Activated CD8-positive, alpha-beta memory T cell treated with anti-CD3 and anti-CD28 coated beads, Interleukin-2, amount 10 ng/mL, durations not matched to agents 7 days and 5 days (primary cell): ENCODE measurements at regions not wholly inside any gene's neighbourhood (a gene's known extent, or its start where the extent isn't known, plus 50 kb on each side); places are given as distances from the start of the nearest gene placed in this dataset.

Source experiments
- ATAC-seq: fragments of 150-1000 bp; cut with Tn5 transposase; one replicate; pipeline ENCODE4 v1.10.0; 2021; ENCODE audit warnings: moderate library complexity
- CTCF ChIA-PET: fragments of 350-600 bp; sonication (Branson Sonifier 250); formaldehyde crosslinking; loops from one replicate; lab custom pipeline; 2021; ENCODE audit warnings: antibody characterized with exemption; lab: Charles Lee
- DNase-seq: peaks from one replicate; pipeline ENCODE4 v3.0.0-alpha.2; 2020
- H3K27ac Mint-ChIP-seq: one replicate; pipeline ENCODE4 v1.8.0; 2021; ENCODE audit warnings: mild to moderate bottlenecking, mixed read lengths
- H3K27me3 Mint-ChIP-seq: one replicate; pipeline ENCODE4 v1.8.0; 2021; ENCODE audit warnings: mixed read lengths
- H3K36me3 Mint-ChIP-seq: one replicate; pipeline ENCODE4 v1.8.0; 2021; ENCODE audit warnings: mild to moderate bottlenecking, mixed read lengths
- H3K4me1 Mint-ChIP-seq: one replicate; pipeline ENCODE4 v1.8.0; 2021; ENCODE audit warnings: mixed read lengths
- H3K4me3 Mint-ChIP-seq: one replicate; pipeline ENCODE4 v1.8.0; 2021; ENCODE audit warnings: mild to moderate bottlenecking, moderate library complexity, mixed read lengths
- H3K9me3 Mint-ChIP-seq: one replicate; pipeline ENCODE4 v1.8.0; 2022; ENCODE audit warnings: low read depth, mixed read lengths

DNA sequence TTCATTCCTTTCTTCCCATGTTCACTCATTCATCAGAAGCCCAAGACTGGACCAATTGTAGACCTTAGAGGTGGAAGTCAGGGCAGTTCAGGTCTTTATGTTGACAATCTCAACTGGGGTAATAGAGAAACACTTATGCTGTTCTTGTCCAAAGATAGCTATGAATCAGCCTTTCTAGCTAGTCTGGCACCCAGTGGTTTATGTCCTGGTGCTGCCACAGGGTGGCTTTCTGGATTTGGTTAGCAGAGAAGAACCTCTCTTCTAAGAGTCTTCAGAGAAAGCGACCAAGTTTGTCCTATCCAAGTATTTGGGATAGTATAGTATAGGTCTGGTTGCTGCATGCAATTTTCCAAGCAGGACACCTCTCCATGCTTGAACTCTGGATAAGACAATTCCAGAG lies 83.3 kb downstream of the NOG start:
- CTCF ChIA-PET, result interaction anchor here (1.1 to 4.0 kb wide), 3 partner anchors 17 to 103 kb away, joined by 3 to 15 read pairs (median 6); no protein-coding TSS in a partner anchor
- Mint-ChIP-seq H3K4me3 (no peak overlapping the region), H3K9me3 (no peaks in the 10 kb centered on the region), H3K36me3 (no peaks in the 10 kb centered on the region), H3K27me3 (peaks cover 26% of the 10 kb centered on the region), H3K4me1 (peaks cover 13% of the 10 kb centered on the region), H3K27ac (no peak overlapping the region)
- ATAC-seq (no peak), DNase-seq (no peak)

GRCh38 chr17:56678249-56679114 lies 85.0 kb downstream of the NOG start:
- Mint-ChIP-seq H3K27me3 (peaks cover 17% of the 10 kb centered on the region), H3K4me3 (no peak overlapping the region), H3K9me3 (no peaks in the 10 kb centered on the region), H3K4me1 (peaks cover 15% of the 10 kb centered on the region), H3K36me3 (no peaks in the 10 kb centered on the region), H3K27ac (no peak overlapping the region)
- CTCF ChIA-PET, result interaction anchor here (1.0 to 4.0 kb wide), 2 partner anchors 37 to 96 kb away, joined by 3 to 15 read pairs; no protein-coding TSS in a partner anchor
- no peak for DNase-seq
- ATAC-seq, result no peak

DNA sequence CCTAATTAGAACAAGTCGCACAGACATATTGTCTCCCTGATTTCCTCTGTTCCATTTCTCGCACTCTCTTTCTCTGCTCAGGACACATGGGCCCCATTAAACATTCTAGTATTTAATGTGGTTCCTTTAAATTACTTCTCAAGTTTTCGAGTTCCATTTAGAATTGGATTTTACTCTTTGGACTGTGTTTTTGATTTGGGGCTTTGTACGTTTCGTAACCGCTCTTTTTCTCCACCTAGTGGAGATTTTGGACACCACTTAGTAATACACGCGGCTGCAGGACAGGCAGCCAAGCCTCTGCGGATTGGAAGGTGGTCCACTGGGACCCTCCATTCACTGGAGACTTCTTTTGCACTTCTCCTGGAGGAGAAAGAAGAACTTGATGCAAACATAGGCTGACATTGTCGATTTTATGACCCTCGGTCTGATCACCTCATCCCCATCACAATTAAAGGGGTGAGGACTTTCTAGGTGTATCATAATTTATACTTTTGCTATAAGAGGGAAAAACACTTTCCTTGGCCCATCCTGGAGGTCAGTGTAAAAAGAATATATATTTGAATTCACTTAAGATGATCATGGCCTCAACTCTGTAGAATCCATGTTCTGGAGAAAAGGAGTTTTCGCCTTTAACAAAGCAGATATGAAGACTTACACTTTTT lies 85.7 kb downstream of the NOG start:
- Mint-ChIP-seq H3K27me3 (peaks cover 21% of the 10 kb centered on the region), H3K36me3 (no peaks in the 10 kb centered on the region), H3K27ac (no peak overlapping the region), H3K4me1 (peaks cover 15% of the 10 kb centered on the region), H3K4me3 (no peak overlapping the region), H3K9me3 (no peaks in the 10 kb centered on the region)
- CTCF ChIA-PET, result interaction anchor here (0.9 to 1.0 kb wide), 3 partner anchors 87 to 101 kb away, joined by 3 to 4 read pairs (median 3); partner anchors contain the start of gene NOG
- DNase-seq (no peak), ATAC-seq (peak; percentile 41)

DNA sequence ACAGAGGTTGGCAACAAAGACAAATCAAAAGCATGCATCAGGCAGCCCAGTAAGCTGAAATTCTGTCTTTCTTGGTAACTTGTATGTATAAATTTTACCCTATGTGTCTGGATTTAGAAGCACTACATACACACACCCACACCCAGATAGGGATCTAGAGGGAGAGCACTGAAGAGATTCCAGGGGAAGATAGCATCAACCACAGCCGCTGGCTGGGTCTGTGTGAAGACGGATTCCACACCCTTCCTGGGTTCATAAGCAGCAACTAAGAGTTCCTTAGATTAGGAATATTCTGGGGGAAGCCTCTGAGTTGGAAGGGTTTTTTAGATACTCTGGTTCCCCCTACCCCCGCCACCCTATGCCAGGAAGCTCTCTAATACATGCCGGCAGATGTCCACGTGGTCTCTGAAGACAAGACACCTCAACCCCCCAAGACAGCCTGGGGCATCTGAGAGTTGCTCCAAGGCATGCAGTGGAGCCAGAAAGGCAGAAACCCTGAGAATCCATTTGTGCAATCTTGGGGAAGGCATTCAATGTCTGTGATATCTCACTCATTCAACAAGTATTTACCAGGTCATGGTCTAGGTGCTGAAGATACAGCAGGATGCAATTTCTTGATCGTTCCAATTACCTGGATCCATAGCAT lies 86.4 kb downstream of the NOG start:
- H3K4me1 Mint-ChIP-seq, result peaks cover 15% of the 10 kb centered on the region
- H3K27me3 Mint-ChIP-seq, result peaks cover 22% of the 10 kb centered on the region
- DNase-seq (no peak), ATAC-seq (no peak)
- H3K27ac Mint-ChIP-seq, result no peak overlapping the region
- CTCF ChIA-PET, result interaction anchor here (0.9 to 3.2 kb wide), 3 partner anchors 36 to 100 kb away, joined by 3 to 16 read pairs (median 4); partner anchors contain the start of gene NOG
- H3K4me3 Mint-ChIP-seq, result no peak overlapping the region
- H3K9me3 Mint-ChIP-seq, result no peaks in the 10 kb centered on the region
- H3K36me3 Mint-ChIP-seq, result no peaks in the 10 kb centered on the region

GRCh38 chr17:56680676-56681075 lies 87.2 kb downstream of the NOG start:
- Mint-ChIP-seq H3K27ac (no peak overlapping the region), H3K36me3 (no peaks in the 10 kb centered on the region), H3K4me1 (peaks cover 15% of the 10 kb centered on the region), H3K27me3 (peaks cover 27% of the 10 kb centered on the region), H3K9me3 (no peaks in the 10 kb centered on the region), H3K4me3 (no peak overlapping the region)
- DNase-seq (no peak), ATAC-seq (no peak)
- CTCF ChIA-PET, result interaction anchor here (3.2 kb wide), 1 partner anchor 35 kb away, joined by 16 read pairs; no protein-coding TSS in a partner anchor

GRCh38 chr17:56681561-56682266 lies 88.2 kb downstream of the NOG start:
- peak; percentile 55 for DNase-seq
- no peaks in the 10 kb centered on the region for H3K9me3 Mint-ChIP-seq
- peaks cover 36% of the 10 kb centered on the region for H3K27me3 Mint-ChIP-seq
- H3K27ac Mint-ChIP-seq, result no peak overlapping the region
- ATAC-seq, result peak; percentile 60
- H3K4me1 Mint-ChIP-seq, result peaks cover 9% of the 10 kb centered on the region
- H3K4me3 Mint-ChIP-seq, result no peak overlapping the region
- CTCF ChIA-PET, result interaction anchor here (0.9 to 3.2 kb wide), 4 partner anchors 34 to 182 kb away, joined by 3 to 16 read pairs (median 3); partner anchors contain the start of gene NOG
- no peaks in the 10 kb centered on the region for H3K36me3 Mint-ChIP-seq

DNA sequence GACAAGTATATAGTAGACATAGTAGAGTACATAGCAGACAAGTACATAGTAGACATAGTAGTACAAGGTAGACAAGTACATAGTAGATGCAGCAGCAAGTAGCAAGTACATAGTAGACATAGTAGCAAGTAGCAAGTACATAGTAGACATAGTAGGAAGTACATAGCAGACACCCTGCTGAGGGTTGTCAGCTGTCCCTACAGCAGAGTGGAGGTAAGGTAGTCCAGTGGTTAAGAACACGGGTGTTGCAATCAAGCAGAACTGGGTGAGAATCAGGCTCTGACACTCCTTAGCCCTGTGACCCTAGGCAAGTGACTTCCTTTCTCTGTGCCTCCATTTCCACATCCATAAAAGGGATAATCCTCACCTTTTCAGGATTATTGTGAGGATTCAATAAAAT lies 94.7 kb downstream of the NOG start:
- Mint-ChIP-seq H3K36me3 (no peaks in the 10 kb centered on the region), H3K27ac (no peak overlapping the region), H3K4me1 (no peaks in the 10 kb centered on the region), H3K9me3 (no peaks in the 10 kb centered on the region), H3K27me3 (peaks cover 60% of the 10 kb centered on the region), H3K4me3 (no peak overlapping the region)
- ATAC-seq (no peak), DNase-seq (no peak)
- CTCF ChIA-PET, result no interaction called here

- no peak for ATAC-seq
- CTCF ChIA-PET, result interaction anchor here (2.7 kb wide), 1 partner anchor 25 kb away, joined by 12 read pairs; no protein-coding TSS in a partner anchor
These were observed 97.2 kb downstream of the NOG start for GRCh38 chr17:56690441-56691291.

DNA sequence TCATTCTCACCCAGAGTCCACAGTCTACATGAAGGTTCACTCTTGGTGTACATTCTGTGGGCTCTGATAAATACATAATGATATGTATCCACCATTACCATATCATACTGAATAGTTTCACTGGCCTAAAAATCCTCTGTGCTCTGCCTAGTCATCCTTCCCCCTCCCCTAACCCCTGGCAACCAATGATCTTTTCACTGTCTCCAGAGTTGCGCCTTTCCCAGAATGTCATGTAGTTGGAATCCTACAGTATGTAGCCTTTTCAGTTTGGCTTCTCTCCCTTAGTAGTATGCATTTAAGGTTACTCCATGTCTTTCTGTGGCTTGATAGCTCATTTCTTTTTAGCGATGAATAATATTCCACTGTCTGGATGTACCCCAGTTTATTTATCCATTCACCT lies 101.3 kb downstream of the NOG start:
- DNase-seq (no peak), ATAC-seq (no peak)
- Mint-ChIP-seq H3K27me3 (peaks cover 41% of the 10 kb centered on the region), H3K9me3 (no peaks in the 10 kb centered on the region), H3K4me3 (no peak overlapping the region), H3K4me1 (no peaks in the 10 kb centered on the region), H3K36me3 (no peaks in the 10 kb centered on the region), H3K27ac (no peak overlapping the region)
- CTCF ChIA-PET, result no interaction called here

More at GRCh38 chr17:56690441-56691291, 97.2 kb downstream of the NOG start:
- peaks cover 55% of the 10 kb centered on the region for H3K27me3 Mint-ChIP-seq
- no peaks in the 10 kb centered on the region for H3K36me3 Mint-ChIP-seq
- no peaks in the 10 kb centered on the region for H3K9me3 Mint-ChIP-seq
- H3K4me3 Mint-ChIP-seq, result no peak overlapping the region
- H3K4me1 Mint-ChIP-seq, result no peaks in the 10 kb centered on the region
- no peak for DNase-seq
- H3K27ac Mint-ChIP-seq, result no peak overlapping the region

GRCh38 chr17:56697190-56697589 lies 103.7 kb downstream of the NOG start:
- no peak overlapping the region for H3K27ac Mint-ChIP-seq
- CTCF ChIA-PET, result interaction anchor here (0.6 to 1.2 kb wide), 2 partner anchors 11 to 18 kb away, joined by 3 read pairs; no protein-coding TSS in a partner anchor
- DNase-seq (no peak), ATAC-seq (no peak)
- peaks cover 37% of the 10 kb centered on the region for H3K27me3 Mint-ChIP-seq
- H3K36me3 Mint-ChIP-seq, result no peaks in the 10 kb centered on the region
- no peaks in the 10 kb centered on the region for H3K4me1 Mint-ChIP-seq
- no peak overlapping the region for H3K4me3 Mint-ChIP-seq
- no peaks in the 10 kb centered on the region for H3K9me3 Mint-ChIP-seq

DNA sequence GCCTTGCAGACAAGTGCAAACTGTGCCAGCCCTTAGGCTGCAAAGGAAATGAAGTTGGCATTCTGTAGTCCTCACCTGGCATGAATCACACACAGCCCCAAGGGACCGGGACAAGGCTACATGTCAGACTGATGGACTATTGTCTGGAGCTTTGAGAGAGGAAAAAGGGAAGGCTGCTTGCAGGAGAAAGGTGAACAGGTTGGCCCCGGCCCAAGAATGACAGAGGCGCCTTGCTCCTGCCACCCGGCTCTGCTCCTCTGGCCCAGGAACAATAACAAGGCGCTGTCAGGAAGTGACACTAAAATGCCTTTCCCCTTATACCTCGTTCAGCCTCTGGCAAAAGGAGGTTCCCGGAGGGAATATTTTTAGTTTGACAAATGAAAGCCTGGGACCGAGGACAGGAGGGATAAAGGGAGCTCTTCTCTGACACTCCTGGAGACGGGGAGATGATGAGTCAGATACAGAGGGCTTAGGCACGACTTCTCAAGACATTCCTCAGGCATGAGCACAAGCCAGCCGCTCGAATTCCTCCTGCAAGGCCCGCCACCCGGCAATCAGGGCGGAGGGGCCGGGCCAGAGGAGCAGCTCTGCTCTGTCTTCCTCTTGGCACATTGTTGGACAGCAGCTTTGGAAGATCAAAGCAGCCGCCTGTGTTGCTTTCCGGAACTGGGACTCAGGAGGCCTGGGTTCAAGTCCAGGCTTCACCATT lies 105.8 kb downstream of the NOG start:
- no peaks in the 10 kb centered on the region for H3K4me1 Mint-ChIP-seq
- CTCF ChIA-PET, result no interaction called here

More for the DNA sequence above, 105.8 kb downstream of the NOG start:
- Mint-ChIP-seq H3K4me3 (no peak overlapping the region), H3K27ac (no peak overlapping the region), H3K9me3 (no peaks in the 10 kb centered on the region), H3K36me3 (no peaks in the 10 kb centered on the region), H3K27me3 (peaks cover 38% of the 10 kb centered on the region)
- DNase-seq (no peak), ATAC-seq (no peak)
